ENCODE measurements at regions not wholly inside any gene's neighbourhood (a gene's known extent, or its start where the extent isn't known, plus 50 kb on each side); places are given as distances from the start of the nearest gene placed in this dataset.

GRCh38 chr2:13193075-13193474 lies 476.3 kb downstream of the TRIB2 start:
- H3K4me3 ChIP-seq (ENCODE audit: low read depth, low read length): no peak overlapping the region
- TF ChIP-seq CTCF (IDR thresholded peaks at IDR 0.05; ENCODE audit: insufficient read depth, low read depth, low read length, missing control alignments): no peak
- peak; percentile 65 for DNase-seq (ENCODE audit: low read depth)

- TF ChIP-seq CTCF (IDR thresholded peaks at IDR 0.05; ENCODE audit: insufficient read depth, low read depth, low read length, missing control alignments): peak; percentile 38
- no peak overlapping the region for H3K4me3 ChIP-seq (ENCODE audit: low read depth, low read length)
- DNase-seq (ENCODE audit: low read depth): peak; percentile 73
Measured at GRCh38 chr2:13193900-13194299, 477.2 kb downstream of the TRIB2 start.

GRCh38 chr2:13195270-13195669 lies 478.5 kb downstream of the TRIB2 start:
- DNase-seq (ENCODE audit: low read depth): no peak
- no peak for TF ChIP-seq CTCF (IDR thresholded peaks at IDR 0.05; ENCODE audit: insufficient read depth, low read depth, low read length, missing control alignments)

GRCh38 chr2:13197248-13197647 lies 480.5 kb downstream of the TRIB2 start:
- DNase-seq (ENCODE audit: low read depth): no peak
- TF ChIP-seq CTCF (IDR thresholded peaks at IDR 0.05; ENCODE audit: insufficient read depth, low read depth, low read length, missing control alignments): no peak

More at GRCh38 chr2:13195270-13195669, 478.5 kb downstream of the TRIB2 start:
- H3K4me3 ChIP-seq (ENCODE audit: low read depth, low read length): no peak overlapping the region

GRCh38 chr2:13201924-13202323 lies 485.2 kb downstream of the TRIB2 start:
- DNase-seq (ENCODE audit: low read depth): no peak
- peak; percentile 7 for TF ChIP-seq CTCF (IDR thresholded peaks at IDR 0.05; ENCODE audit: insufficient read depth, low read depth, low read length, missing control alignments)
- no peak overlapping the region for H3K4me3 ChIP-seq (ENCODE audit: low read depth, low read length)

More at GRCh38 chr2:13197248-13197647, 480.5 kb downstream of the TRIB2 start:
- H3K4me3 ChIP-seq (ENCODE audit: low read depth, low read length): no peak overlapping the region

- H3K4me3 ChIP-seq (ENCODE audit: low read depth, low read length): no peak overlapping the region
- TF ChIP-seq CTCF (IDR thresholded peaks at IDR 0.05; ENCODE audit: insufficient read depth, low read depth, low read length, missing control alignments): no peak
- DNase-seq (ENCODE audit: low read depth): no peak
Measured at GRCh38 chr2:13212115-13212514, 495.4 kb downstream of the TRIB2 start.

GRCh38 chr2:13218205-13218604 lies 501.5 kb downstream of the TRIB2 start:
- TF ChIP-seq CTCF (IDR thresholded peaks at IDR 0.05; ENCODE audit: insufficient read depth, low read depth, low read length, missing control alignments): no peak
- no peak for DNase-seq (ENCODE audit: low read depth)
- H3K4me3 ChIP-seq (ENCODE audit: low read depth, low read length): no peak overlapping the region
